IMR-90 (cell line): ENCODE measurements at regions not wholly inside any gene's neighbourhood (a gene's known extent, or its start where the extent isn't known, plus 50 kb on each side); places are given as distances from the start of the nearest gene placed in this dataset.

Experiments used
- CEBPB ChIP-seq: IDR thresholded peaks from 2 replicates; pipeline ENCODE4 v1.6.1; 2012; ENCODE audit warnings: low read depth, low read length, improper control_type of control experiment
- CHD1 ChIP-seq: IDR thresholded peaks from 2 replicates; pipeline ENCODE4 v1.6.1; 2012; ENCODE audit warnings: low read depth, low read length, improper control_type of control experiment
- FOS ChIP-seq: fragments of 150-350 bp; IDR thresholded peaks from 2 replicates; pipeline ENCODE4 v1.6.1; 2016; ENCODE audit warnings: low read depth, low read length
- MAFK ChIP-seq: IDR thresholded peaks from 2 replicates; pipeline ENCODE4 v1.6.1; 2012; ENCODE audit warnings: low read depth, low read length, improper control_type of control experiment
- MAZ ChIP-seq: IDR thresholded peaks from 2 replicates; pipeline ENCODE4 v1.6.1; 2012; ENCODE audit warnings: low read depth, mild to moderate bottlenecking, low read length, improper control_type of control experiment, moderate library complexity, borderline replicate concordance
- MXI1 ChIP-seq: IDR thresholded peaks from 2 replicates; pipeline ENCODE4 v1.6.1; 2012; ENCODE audit warnings: low read depth, mild to moderate bottlenecking, low read length, moderate library complexity, borderline replicate concordance
- POLR2A ChIP-seq: IDR thresholded peaks from 2 replicates; pipeline ENCODE4 v1.6.1; 2012; ENCODE audit warnings: mild to moderate bottlenecking, low read depth, low read length
- RAD21 ChIP-seq: IDR thresholded peaks from 2 replicates; pipeline ENCODE4 v1.6.1; 2012; ENCODE audit warnings: low read length, improper control_type of control experiment
- RCOR1 ChIP-seq: IDR thresholded peaks from 2 replicates; pipeline ENCODE4 v1.6.1; 2012; ENCODE audit warnings: mild to moderate bottlenecking, low read length, improper control_type of control experiment; ENCODE audit not compliant: insufficient replicate concordance
- RFX5 ChIP-seq: IDR thresholded peaks from 2 replicates; pipeline ENCODE4 v1.8.0; 2012; ENCODE audit warnings: low read depth, mild to moderate bottlenecking, low read length, moderate library complexity
- SMC3 ChIP-seq: fragments of 150-350 bp; IDR thresholded peaks from 2 replicates; pipeline ENCODE4 v1.6.1; 2016; ENCODE audit warnings: low read depth, mild to moderate bottlenecking, antibody characterized with exemption, low read length, moderate library complexity
- USF2 ChIP-seq: fragments of 150-350 bp; IDR thresholded peaks from 2 replicates; pipeline ENCODE4 v1.6.1; 2017; ENCODE audit warnings: mild to moderate bottlenecking, antibody characterized with exemption, low read length, low read depth
- TF ChIP-seq, protein P1 (sequence below): conservative IDR thresholded peaks from 2 replicates; pipeline ENCODE4 v1.5.1; 2012; ENCODE audit warnings: mild to moderate bottlenecking, low read depth, low read length, improper control_type of control experiment
- TF ChIP-seq, protein P2 (sequence below): fragments of 150-350 bp; IDR thresholded peaks from 2 replicates; pipeline ENCODE4 v1.6.1; 2016; ENCODE audit warnings: low read depth, mild to moderate bottlenecking, low read length, moderate library complexity, borderline replicate concordance

- TF ChIP-seq, protein P1, sequence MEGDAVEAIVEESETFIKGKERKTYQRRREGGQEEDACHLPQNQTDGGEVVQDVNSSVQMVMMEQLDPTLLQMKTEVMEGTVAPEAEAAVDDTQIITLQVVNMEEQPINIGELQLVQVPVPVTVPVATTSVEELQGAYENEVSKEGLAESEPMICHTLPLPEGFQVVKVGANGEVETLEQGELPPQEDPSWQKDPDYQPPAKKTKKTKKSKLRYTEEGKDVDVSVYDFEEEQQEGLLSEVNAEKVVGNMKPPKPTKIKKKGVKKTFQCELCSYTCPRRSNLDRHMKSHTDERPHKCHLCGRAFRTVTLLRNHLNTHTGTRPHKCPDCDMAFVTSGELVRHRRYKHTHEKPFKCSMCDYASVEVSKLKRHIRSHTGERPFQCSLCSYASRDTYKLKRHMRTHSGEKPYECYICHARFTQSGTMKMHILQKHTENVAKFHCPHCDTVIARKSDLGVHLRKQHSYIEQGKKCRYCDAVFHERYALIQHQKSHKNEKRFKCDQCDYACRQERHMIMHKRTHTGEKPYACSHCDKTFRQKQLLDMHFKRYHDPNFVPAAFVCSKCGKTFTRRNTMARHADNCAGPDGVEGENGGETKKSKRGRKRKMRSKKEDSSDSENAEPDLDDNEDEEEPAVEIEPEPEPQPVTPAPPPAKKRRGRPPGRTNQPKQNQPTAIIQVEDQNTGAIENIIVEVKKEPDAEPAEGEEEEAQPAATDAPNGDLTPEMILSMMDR, result no peak
- TF ChIP-seq POLR2A (no peak), RFX5 (no peak), FOS (no peak), RCOR1 (no peak), CHD1 (no peak), MXI1 (no peak), MAFK (no peak), RAD21 (no peak), SMC3 (no peak), USF2 (no peak), CEBPB (no peak), MAZ (no peak)
- TF ChIP-seq, protein P2, sequence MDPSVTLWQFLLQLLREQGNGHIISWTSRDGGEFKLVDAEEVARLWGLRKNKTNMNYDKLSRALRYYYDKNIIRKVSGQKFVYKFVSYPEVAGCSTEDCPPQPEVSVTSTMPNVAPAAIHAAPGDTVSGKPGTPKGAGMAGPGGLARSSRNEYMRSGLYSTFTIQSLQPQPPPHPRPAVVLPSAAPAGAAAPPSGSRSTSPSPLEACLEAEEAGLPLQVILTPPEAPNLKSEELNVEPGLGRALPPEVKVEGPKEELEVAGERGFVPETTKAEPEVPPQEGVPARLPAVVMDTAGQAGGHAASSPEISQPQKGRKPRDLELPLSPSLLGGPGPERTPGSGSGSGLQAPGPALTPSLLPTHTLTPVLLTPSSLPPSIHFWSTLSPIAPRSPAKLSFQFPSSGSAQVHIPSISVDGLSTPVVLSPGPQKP, result no peak
Measured at GRCh38 chr4:55181010-55182005, 55.9 kb upstream of the KDR start.
